ENCODE measurements at regions not wholly inside any gene's neighbourhood (a gene's known extent, or its start where the extent isn't known, plus 50 kb on each side); places are given as distances from the start of the nearest gene placed in this dataset.
A peak's percentile ranks its signal among the peaks of the same experiment; 100 is the strongest.

GRCh38 chr5:117414926-117415325 is 840.3 kb upstream of the SEMA6A start:
- H3K27me3 Mint-ChIP-seq (ENCODE audit: insufficient read depth): no peaks in the 10 kb centered on the region
- no peak overlapping the region for H3K27ac Mint-ChIP-seq
- H3K4me3 Mint-ChIP-seq: no peak overlapping the region
- no peaks in the 10 kb centered on the region for H3K36me3 Mint-ChIP-seq (ENCODE audit: low read depth)
- H3K9me3 Mint-ChIP-seq: peaks cover 9% of the 10 kb centered on the region
- TF ChIP-seq, protein P1, sequence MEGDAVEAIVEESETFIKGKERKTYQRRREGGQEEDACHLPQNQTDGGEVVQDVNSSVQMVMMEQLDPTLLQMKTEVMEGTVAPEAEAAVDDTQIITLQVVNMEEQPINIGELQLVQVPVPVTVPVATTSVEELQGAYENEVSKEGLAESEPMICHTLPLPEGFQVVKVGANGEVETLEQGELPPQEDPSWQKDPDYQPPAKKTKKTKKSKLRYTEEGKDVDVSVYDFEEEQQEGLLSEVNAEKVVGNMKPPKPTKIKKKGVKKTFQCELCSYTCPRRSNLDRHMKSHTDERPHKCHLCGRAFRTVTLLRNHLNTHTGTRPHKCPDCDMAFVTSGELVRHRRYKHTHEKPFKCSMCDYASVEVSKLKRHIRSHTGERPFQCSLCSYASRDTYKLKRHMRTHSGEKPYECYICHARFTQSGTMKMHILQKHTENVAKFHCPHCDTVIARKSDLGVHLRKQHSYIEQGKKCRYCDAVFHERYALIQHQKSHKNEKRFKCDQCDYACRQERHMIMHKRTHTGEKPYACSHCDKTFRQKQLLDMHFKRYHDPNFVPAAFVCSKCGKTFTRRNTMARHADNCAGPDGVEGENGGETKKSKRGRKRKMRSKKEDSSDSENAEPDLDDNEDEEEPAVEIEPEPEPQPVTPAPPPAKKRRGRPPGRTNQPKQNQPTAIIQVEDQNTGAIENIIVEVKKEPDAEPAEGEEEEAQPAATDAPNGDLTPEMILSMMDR (IDR thresholded peaks at IDR 0.05): no peak
- DNase-seq: no peak
- no peaks in the 10 kb centered on the region; the same call in 1 of the 2 replicates for H3K4me1 Mint-ChIP-seq (ENCODE audit: low read depth)

GRCh38 chr5:117411701-117412100 is 837.1 kb upstream of the SEMA6A start:
- H3K27ac Mint-ChIP-seq: no peak overlapping the region
- TF ChIP-seq, protein P1 (IDR thresholded peaks at IDR 0.05): no peak
- no peaks in the 10 kb centered on the region for H3K36me3 Mint-ChIP-seq (ENCODE audit: low read depth)
- H3K27me3 Mint-ChIP-seq (ENCODE audit: insufficient read depth): no peaks in the 10 kb centered on the region
- no peak overlapping the region for H3K4me3 Mint-ChIP-seq
- H3K4me1 Mint-ChIP-seq (ENCODE audit: low read depth): no peaks in the 10 kb centered on the region; the same call in 1 of the 2 replicates
- DNase-seq: no peak
- H3K9me3 Mint-ChIP-seq: peaks cover 28% of the 10 kb centered on the region

DNA sequence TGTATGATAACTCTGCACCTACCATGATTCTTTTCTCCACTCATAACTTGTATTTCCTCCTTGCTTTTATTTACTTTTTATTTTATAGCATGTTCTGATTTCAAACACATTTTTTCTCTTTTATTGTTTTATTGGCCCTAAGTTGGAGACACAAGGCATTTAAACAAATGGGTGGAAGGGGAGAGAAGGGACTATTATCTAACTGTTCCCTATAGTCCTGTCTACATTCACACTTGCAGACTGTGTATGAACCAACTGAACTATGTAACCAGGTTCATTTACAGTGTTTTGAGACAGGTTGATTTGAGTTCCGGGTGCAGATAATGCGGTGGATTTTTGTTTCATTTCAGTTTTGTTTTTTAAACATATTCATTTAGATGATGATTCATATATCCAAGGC is 830.6 kb upstream of the SEMA6A start:
- H3K4me3 Mint-ChIP-seq: peak overlapping the region; percentile 26; the same call in 1 of the 2 replicates
- peaks cover 33% of the 10 kb centered on the region for H3K9me3 Mint-ChIP-seq

DNA sequence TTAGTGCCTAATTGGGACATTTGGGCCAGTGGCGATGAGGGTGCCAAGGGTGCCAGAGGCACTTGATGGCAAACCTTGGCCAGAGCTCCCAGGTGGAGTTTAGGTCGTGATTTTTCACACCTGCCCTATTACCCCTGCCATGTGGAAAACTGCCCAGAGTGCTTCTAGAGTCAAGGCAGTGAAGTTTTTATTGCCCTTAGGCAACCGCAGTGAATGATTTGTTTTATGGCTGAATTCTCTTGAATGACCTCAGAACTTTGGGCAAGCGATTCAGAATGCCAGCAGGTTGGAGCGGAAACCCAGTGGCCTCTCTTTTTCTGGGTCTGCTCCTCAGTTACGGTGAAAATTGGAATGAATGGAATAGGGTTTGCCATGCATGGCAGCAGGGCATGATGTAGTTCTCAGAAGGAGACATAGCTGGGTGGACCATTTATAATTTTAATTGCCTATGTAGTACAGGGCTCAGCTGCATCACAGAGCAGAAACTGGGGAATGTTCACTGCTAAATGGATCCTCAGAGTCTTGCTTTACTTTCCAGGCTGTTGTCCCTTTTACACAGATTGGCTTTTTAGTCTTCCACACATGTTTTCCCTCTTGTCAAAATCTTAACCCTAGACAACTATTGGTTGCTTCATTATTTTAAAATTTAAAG is 820.0 kb upstream of the SEMA6A start:
- TF ChIP-seq, protein P1 (IDR thresholded peaks at IDR 0.05): no peak
- Mint-ChIP-seq H3K36me3 (ENCODE audit: low read depth) (no peaks in the 10 kb centered on the region), H3K9me3 (no peaks in the 10 kb centered on the region; the same call in 1 of the 2 replicates), H3K4me1 (ENCODE audit: low read depth) (no peaks in the 10 kb centered on the region), H3K27me3 (ENCODE audit: insufficient read depth) (no peaks in the 10 kb centered on the region; the same call in none of the 2 replicates), H3K27ac (no peak overlapping the region), H3K4me3 (no peak overlapping the region)
- no peak for DNase-seq

More for the DNA sequence above, 830.6 kb upstream of the SEMA6A start:
- no peaks in the 10 kb centered on the region for H3K36me3 Mint-ChIP-seq (ENCODE audit: low read depth)
- no peaks in the 10 kb centered on the region for H3K4me1 Mint-ChIP-seq (ENCODE audit: low read depth)
- no peak overlapping the region for H3K27ac Mint-ChIP-seq
- no peak for DNase-seq
- TF ChIP-seq, protein P1 (IDR thresholded peaks at IDR 0.05): no peak
- peaks cover 3% of the 10 kb centered on the region; the same call in 1 of the 2 replicates for H3K27me3 Mint-ChIP-seq (ENCODE audit: insufficient read depth)

DNA sequence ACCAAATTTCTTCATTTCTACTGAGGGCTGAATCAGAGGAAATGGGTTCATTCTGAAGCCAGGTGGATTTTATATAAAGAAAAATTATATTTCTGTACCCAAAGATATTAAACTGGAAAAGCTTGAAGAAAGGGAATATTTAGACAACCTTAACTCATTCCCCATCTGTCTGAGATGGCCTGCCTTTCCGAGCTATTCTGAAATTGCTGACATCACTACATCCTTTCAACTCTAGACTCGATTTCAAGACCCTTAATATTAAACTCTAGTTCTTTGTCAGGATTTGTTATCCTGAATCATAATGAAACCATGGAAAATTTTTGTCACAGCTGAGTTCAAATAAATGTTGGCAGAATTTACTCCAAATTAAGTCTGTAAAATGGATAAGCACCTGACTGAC is 818.5 kb upstream of the SEMA6A start:
- Mint-ChIP-seq H3K9me3 (no peaks in the 10 kb centered on the region; the same call in 1 of the 2 replicates), H3K27me3 (ENCODE audit: insufficient read depth) (no peaks in the 10 kb centered on the region; the same call in none of the 2 replicates), H3K36me3 (ENCODE audit: low read depth) (no peaks in the 10 kb centered on the region), H3K4me3 (no peak overlapping the region), H3K27ac (no peak overlapping the region), H3K4me1 (ENCODE audit: low read depth) (no peaks in the 10 kb centered on the region)
- TF ChIP-seq, protein P1 (IDR thresholded peaks at IDR 0.05): no peak
- DNase-seq: no peak

All from HFFc6 (cell line).